IgD-negative memory B cell (primary cell): ENCODE measurements at regions not wholly inside any gene's neighbourhood (a gene's known extent, or its start where the extent isn't known, plus 50 kb on each side); places are given as distances from the start of the nearest gene placed in this dataset.

Experiments
- H3K27ac Mint-ChIP-seq, 3 donors: one replicate each; pipeline ENCODE4 v1.8.0; 2020 to 2022; ENCODE audit warnings: mild to moderate bottlenecking in 3 of 3, mixed read lengths in 3 of 3, moderate library complexity in 1 of 3
- H3K27me3 Mint-ChIP-seq: one replicate; pipeline ENCODE4 v1.8.0; 2021; ENCODE audit warnings: mixed read lengths
- H3K36me3 Mint-ChIP-seq: one replicate; pipeline ENCODE4 v1.8.0; 2020; ENCODE audit warnings: mild to moderate bottlenecking, mixed read lengths
- H3K4me1 Mint-ChIP-seq, 3 donors: one replicate each; pipeline ENCODE4 v1.8.0; 2020 to 2022; ENCODE audit warnings: mixed read lengths in 3 of 3, mild to moderate bottlenecking in 1 of 3
- H3K4me3 Mint-ChIP-seq, 4 donors: one replicate each; pipeline ENCODE4 v1.8.0; 2020 to 2022; ENCODE audit warnings: mild to moderate bottlenecking in 4 of 4, mixed read lengths in 4 of 4, moderate library complexity in 3 of 4
- H3K9me3 Mint-ChIP-seq, 3 donors: one replicate each; pipeline ENCODE4 v1.8.0; 2020 to 2021; ENCODE audit warnings: mixed read lengths in 3 of 3, mild to moderate bottlenecking in 1 of 3

DNA sequence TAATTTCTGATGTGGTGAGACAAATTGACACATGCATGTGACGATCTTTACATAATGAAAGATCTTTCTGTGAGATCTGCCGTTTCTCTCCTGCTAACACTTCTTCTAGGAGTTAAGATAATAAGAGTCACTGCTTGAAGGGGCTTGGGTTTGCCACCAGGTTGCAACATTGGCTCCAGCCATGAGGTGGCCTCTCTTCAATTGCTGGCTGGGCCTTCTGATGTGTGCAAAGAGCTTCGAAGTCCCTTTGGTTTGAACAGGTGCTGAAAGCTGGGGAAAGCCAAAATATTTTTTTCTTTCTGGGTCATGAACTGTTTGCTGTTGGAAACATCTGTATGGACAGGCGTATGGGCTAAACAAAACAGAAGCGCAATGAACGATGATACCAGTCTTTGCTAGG, 204.1 kb upstream of the SALL1 start:
- Mint-ChIP-seq H3K27ac (no peak overlapping the region), H3K27me3 (no peaks in the 10 kb centered on the region), H3K4me3 (no peak overlapping the region)

DNA sequence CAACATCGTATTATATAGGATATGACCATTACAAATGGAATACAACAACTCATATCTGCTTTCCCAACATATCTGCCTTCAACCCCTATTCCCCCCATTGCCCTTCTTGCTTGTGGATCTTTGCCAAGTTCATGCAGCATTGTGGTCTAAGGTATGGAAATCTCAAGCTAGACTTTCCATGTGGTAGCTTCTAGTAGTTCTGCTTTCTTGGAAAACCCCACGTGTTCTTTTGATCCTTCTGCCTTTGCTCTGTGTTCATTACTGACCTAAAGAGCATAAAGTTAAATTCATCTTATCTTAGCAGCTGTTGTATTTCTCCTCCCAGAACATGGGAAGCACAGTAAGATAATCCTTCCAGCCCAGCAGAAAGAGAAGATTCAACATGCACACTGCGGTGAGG, 202.0 kb upstream of the SALL1 start:
- Mint-ChIP-seq H3K4me1 (no peaks in the 10 kb centered on the region), H3K36me3 (no peaks in the 10 kb centered on the region), H3K27me3 (no peaks in the 10 kb centered on the region), H3K4me3 (no peak overlapping the region), H3K9me3 (peaks cover 3 to 6% (median 4%) of the 10 kb centered on the region in 3 donors), H3K27ac (no peak overlapping the region)

More for the DNA sequence above, 204.1 kb upstream of the SALL1 start:
- Mint-ChIP-seq H3K9me3 (peaks cover 3 to 7% (median 5%) of the 10 kb centered on the region in 3 donors), H3K4me1 (no peaks in the 10 kb centered on the region), H3K36me3 (no peaks in the 10 kb centered on the region)

DNA sequence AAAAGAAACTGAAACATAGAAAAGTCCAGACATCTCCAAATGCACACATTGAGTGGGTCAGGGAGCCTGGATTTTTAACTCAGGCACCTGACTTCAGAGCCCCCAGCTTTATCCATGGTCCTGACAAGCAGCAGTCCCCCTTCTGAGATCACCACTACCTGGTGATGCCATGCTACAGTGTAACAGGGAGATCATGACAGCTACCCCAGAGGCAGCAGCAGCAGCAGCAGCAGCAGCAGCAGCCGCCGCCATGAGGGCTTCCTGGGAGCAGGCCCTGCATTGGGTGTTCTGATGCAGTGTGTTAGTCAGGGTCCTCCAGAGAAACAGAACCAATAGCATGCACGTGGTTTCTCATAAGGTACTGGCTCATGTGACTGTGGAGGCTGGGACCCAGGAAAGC, 198.6 kb upstream of the SALL1 start:
- Mint-ChIP-seq H3K9me3 (peaks cover 3 to 6% (median 3%) of the 10 kb centered on the region in 3 donors), H3K4me1 (no peaks in the 10 kb centered on the region), H3K27ac (no peak overlapping the region), H3K36me3 (no peaks in the 10 kb centered on the region), H3K27me3 (no peaks in the 10 kb centered on the region), H3K4me3 (no peak overlapping the region)

DNA sequence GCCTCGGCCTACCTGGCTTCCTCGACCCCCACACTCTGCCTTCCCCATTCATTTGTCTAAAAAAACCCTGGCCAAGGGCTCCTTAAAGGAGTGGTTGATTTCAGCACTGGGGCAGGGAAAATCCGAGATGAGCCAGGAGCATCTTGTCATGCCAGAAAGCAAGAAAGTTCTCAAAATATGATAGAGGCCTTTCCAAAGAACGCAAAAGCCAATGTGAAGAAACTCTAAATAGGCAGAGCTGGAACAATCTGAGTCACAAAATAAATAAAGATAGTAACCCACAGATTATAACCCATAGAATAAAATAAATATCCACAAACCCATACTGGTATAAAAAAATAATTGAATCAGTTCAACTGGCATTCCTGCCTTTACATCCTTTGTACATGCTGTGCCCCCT, 192.3 kb upstream of the SALL1 start:
- no peak overlapping the region for H3K4me3 Mint-ChIP-seq
- H3K36me3 Mint-ChIP-seq = no peaks in the 10 kb centered on the region
- no peak overlapping the region for H3K27ac Mint-ChIP-seq
- peaks cover 0 to 9% (median 2%) of the 10 kb centered on the region in 3 donors for H3K9me3 Mint-ChIP-seq
- H3K4me1 Mint-ChIP-seq = no peaks in the 10 kb centered on the region
- no peaks in the 10 kb centered on the region for H3K27me3 Mint-ChIP-seq

DNA sequence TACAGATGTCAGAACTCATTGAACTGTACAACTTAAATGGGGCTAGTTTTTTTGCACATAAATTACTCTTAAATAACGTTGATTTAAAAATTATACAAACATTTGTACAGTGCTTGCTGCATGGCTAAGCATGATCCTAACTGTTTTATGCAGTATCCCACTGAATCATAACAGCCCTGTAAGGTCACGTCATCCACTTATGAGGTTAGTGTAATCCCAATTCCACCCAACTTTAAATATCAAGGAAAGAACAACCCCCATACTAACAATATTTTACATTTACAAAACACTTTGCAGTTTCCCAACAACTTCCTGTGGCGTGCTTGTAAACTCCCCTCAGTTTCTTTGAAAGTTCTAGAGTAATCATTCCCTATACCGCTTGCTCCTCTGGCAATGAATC, 190.1 kb upstream of the SALL1 start:
- Mint-ChIP-seq H3K36me3 (no peaks in the 10 kb centered on the region), H3K9me3 (peaks cover 0 to 22% (median 2%) of the 10 kb centered on the region in 3 donors), H3K4me1 (no peaks in the 10 kb centered on the region), H3K27me3 (no peaks in the 10 kb centered on the region), H3K4me3 (no peak overlapping the region), H3K27ac (no peak overlapping the region)

DNA sequence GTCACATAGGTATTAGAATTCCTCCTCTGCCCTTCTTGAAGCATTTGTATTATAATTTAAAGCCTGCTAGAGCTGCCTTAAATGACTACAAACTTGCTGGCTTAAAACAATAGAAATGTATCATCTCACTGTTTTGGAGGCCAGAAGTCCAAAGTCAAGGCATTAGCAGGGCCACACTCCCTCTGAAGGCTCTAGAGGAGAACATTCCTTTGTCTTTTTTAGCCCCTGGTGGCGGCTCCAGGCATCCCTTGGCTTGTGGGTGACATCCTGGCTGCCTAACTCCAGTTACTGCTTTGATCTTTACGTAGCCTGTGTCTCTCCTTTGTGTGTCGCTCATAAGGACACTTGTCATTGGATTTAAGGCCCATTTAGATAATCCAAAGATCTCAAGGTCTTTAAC, 186.6 kb upstream of the SALL1 start:
- Mint-ChIP-seq H3K4me3 (no peak overlapping the region), H3K27ac (no peak overlapping the region), H3K27me3 (no peaks in the 10 kb centered on the region), H3K4me1 (no peaks in the 10 kb centered on the region), H3K9me3 (peaks cover 0 to 21% (median 0%) of the 10 kb centered on the region in 3 donors), H3K36me3 (peaks cover 1% of the 10 kb centered on the region)

DNA sequence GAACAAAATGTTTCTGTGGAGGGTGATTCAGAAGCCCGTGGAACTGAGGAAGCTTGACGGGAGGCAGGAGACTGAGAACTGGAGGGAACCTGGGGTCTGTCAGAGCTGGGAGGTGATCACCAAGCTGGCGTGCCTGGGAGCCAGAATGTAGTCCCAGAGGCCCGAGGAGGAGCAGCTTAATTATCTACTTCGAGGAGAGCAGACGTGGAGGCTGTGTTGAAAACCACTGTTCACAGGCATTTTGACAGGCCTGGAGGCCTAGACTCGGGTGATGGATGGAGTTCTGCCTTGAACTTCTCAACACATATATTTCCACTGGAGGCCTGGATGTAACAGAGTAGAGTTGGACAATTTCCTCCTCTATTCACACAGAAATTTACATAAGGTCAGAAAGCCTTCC, 177.7 kb upstream of the SALL1 start:
- Mint-ChIP-seq H3K27me3 (peaks cover 1% of the 10 kb centered on the region), H3K4me3 (peak overlapping the region in 1 of 4 donors; percentile 12), H3K9me3 (peaks cover 0 to 6% (median 2%) of the 10 kb centered on the region in 3 donors), H3K4me1 (no peaks in the 10 kb centered on the region), H3K27ac (no peak overlapping the region), H3K36me3 (peaks cover 1% of the 10 kb centered on the region)

DNA sequence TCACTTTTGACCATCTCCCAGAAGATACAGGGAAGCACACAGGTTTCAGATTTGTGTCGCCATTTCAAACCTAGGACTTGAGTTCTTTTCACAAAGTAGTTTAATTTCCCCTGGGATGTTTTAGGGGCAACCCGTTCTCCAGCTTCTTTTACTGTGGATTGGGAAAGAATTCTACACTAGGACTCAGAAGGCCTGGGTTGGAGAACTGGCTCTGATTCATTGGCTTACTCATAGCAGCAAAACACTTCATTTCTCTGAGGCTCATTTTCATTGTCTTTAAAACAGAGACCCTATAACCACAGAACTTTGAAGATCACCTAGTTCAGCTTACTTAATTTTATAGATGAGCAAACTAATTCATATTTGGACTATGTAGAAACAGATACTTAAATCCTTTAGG, 175.9 kb upstream of the SALL1 start:
- Mint-ChIP-seq H3K36me3 (no peaks in the 10 kb centered on the region), H3K9me3 (peaks cover 0 to 6% (median 2%) of the 10 kb centered on the region in 3 donors), H3K27me3 (peaks cover 1% of the 10 kb centered on the region), H3K27ac (no peak overlapping the region), H3K4me3 (no peak overlapping the region), H3K4me1 (no peaks in the 10 kb centered on the region)

DNA sequence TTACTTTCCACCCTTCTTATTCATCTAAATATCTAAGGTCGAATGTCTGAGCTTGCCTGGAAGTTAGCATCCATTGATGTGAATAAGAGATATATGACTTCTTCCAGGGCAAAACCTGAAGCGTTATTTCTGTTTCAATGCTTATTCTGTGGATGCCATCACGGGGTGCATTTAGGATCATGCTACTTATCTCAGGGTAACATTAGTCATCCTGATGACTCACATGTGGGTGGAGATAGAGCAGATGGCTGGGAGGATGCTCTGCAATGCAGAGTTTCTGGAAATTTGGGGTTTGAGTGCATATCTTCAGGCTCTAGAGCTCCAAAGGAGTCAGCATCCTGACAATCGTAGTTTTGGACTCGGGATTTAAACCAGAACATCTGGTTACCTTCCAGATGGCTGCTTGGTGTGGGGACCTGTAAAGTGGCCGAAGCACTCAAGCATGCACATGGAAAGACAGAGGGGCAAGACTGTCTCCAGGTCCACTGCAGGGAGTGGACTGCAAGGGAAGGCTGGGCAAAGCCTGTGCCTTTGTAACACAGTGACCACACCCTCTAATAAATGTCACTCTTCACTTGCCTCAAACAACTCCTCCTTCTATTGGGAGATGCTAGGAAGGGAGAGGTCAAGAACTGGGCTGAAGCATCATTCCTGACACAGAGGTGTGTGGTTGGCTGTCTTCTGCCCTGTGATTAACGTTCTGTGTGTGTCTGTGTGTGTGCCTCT, 175.2 kb upstream of the SALL1 start:
- Mint-ChIP-seq H3K27ac (no peak overlapping the region), H3K4me3 (no peak overlapping the region), H3K4me1 (no peaks in the 10 kb centered on the region), H3K9me3 (peaks cover 0 to 7% (median 2%) of the 10 kb centered on the region in 3 donors), H3K36me3 (no peaks in the 10 kb centered on the region), H3K27me3 (peaks cover 1% of the 10 kb centered on the region)

DNA sequence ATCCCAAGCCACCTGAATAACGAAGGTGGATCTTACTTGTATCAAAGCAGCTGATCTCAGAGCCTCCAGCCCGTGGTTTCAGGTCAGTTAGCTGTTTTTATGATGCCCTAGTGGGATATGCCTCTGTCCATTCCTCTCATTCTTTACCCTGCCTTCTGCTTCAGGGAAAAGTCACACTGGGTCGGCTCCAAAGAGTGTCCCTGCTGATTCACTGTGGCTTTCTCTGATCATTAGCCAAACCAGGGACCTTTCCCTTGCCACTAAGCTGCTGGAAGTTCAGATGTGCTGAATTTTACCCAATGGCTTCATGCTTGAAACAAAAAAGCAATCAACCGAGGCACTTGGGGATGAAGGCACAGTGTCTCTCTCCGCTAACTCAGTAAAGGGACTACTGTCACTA, 170.2 kb upstream of the SALL1 start:
- no peak overlapping the region for H3K27ac Mint-ChIP-seq
- H3K9me3 Mint-ChIP-seq = peaks cover 3 to 7% (median 4%) of the 10 kb centered on the region in 3 donors
- no peak overlapping the region for H3K4me3 Mint-ChIP-seq

DNA sequence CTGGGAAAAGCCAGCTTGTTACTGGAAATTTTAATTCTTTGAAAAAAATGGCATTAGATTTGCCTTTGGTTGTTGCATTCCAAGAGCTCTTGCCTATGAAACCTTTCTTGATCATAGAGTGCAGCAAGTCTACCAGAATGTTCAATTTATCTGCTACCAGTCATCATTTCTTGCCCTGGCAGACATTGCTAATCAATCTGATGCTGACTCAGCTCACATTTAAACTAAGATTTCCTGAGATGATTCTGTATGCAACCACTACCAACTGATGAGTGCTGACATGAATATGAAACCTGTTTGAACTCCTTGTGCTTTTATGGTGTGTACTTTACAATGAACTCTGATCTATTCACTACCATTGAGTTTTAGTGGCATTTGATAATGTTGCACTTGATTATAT, 166.5 kb upstream of the SALL1 start:
- Mint-ChIP-seq H3K4me1 (no peaks in the 10 kb centered on the region), H3K27ac (no peak overlapping the region)

More for the DNA sequence above, 170.2 kb upstream of the SALL1 start:
- H3K4me1 Mint-ChIP-seq = no peaks in the 10 kb centered on the region
- peaks cover 1% of the 10 kb centered on the region for H3K27me3 Mint-ChIP-seq
- H3K36me3 Mint-ChIP-seq = no peaks in the 10 kb centered on the region

DNA sequence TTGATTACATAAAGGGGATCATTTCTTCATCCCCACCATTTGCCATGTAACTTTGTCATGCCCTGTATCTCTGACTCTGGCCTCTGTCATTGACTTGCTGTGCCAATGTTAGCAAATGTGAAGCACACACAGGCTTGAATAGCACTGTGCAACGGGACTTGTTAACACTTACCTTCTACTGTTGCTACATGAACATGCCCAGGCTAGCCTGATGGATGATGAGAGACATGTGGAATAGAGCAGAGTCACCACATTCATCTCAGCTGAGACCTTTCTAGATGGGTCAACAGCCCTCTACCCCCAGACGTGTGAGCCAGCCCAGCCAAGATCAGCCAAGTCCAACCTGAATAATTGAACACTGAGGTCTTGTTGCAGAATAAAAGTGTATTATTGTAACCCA, 162.1 kb upstream of the SALL1 start:
- no peaks in the 10 kb centered on the region for H3K4me1 Mint-ChIP-seq
- H3K27ac Mint-ChIP-seq = no peak overlapping the region
- H3K27me3 Mint-ChIP-seq = no peaks in the 10 kb centered on the region
- peaks cover 3 to 24% (median 5%) of the 10 kb centered on the region in 3 donors for H3K9me3 Mint-ChIP-seq
- H3K36me3 Mint-ChIP-seq = no peaks in the 10 kb centered on the region
- no peak overlapping the region for H3K4me3 Mint-ChIP-seq

More for the DNA sequence above, 166.5 kb upstream of the SALL1 start:
- Mint-ChIP-seq H3K27me3 (no peaks in the 10 kb centered on the region), H3K9me3 (peaks cover 2 to 15% (median 4%) of the 10 kb centered on the region in 3 donors), H3K4me3 (no peak overlapping the region), H3K36me3 (no peaks in the 10 kb centered on the region)

DNA sequence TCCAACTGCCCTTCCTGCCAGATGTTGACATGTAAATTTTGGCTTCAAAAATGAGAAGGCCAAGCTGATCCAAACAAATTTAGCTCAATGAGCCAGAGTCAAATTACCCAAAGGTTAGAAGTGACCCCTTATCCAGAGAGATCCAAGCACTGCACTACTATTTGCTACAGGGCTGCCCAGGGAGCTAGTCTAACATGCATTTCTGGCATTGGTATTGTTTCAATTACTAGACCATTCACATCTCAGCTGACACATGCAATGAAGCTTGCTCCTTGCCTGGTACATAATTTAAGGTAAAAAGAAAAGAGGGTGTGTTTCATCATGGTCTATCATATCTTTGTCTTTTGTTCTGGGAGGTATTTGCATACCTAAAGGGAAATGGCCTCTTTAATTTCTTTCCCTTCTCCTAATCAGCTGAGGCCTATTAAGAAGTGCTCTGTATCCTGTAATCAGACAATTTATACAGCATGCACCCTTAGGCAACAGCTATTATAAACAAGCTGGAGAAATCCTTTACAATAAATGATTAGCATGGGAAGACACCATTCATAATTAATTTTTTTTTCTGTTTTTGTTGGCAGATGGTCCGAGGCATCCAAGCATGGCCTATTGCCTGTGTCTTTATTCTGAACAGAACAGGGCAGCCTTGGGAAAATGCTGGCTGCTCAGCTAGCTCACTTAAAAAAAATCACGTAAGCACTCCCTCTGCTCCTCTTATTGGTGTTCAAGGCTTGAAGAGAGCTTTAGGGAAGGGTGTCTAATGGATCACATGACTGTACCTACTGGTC, 161.5 kb upstream of the SALL1 start:
- Mint-ChIP-seq H3K4me1 (no peaks in the 10 kb centered on the region), H3K27ac (no peak overlapping the region), H3K36me3 (no peaks in the 10 kb centered on the region), H3K4me3 (no peak overlapping the region), H3K27me3 (no peaks in the 10 kb centered on the region), H3K9me3 (peaks cover 2 to 25% (median 5%) of the 10 kb centered on the region in 3 donors)

DNA sequence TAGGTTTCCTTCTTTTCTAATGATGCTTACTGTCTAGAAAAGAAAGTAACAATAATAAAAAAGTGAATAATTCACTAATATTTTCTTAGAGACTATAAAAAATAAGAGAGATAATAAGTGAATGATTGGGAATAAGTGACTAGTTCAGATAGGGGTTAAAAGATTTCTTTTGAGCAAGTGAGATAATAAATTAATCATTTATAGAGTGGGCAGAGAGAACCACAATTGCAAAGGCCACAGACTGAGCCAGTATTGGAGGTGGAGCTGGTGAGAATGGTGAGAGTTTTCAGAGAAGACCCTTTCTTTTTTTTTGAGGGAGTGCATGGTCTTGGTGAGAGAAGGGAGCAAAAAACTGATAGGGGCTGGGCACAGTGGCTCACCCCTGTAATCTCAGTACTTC, 159.1 kb upstream of the SALL1 start:
- no peak overlapping the region for H3K27ac Mint-ChIP-seq
- no peak overlapping the region for H3K4me3 Mint-ChIP-seq
- H3K36me3 Mint-ChIP-seq = no peaks in the 10 kb centered on the region
- peaks cover 2 to 26% (median 5%) of the 10 kb centered on the region in 3 donors for H3K9me3 Mint-ChIP-seq
- H3K27me3 Mint-ChIP-seq = no peaks in the 10 kb centered on the region
- no peaks in the 10 kb centered on the region for H3K4me1 Mint-ChIP-seq

DNA sequence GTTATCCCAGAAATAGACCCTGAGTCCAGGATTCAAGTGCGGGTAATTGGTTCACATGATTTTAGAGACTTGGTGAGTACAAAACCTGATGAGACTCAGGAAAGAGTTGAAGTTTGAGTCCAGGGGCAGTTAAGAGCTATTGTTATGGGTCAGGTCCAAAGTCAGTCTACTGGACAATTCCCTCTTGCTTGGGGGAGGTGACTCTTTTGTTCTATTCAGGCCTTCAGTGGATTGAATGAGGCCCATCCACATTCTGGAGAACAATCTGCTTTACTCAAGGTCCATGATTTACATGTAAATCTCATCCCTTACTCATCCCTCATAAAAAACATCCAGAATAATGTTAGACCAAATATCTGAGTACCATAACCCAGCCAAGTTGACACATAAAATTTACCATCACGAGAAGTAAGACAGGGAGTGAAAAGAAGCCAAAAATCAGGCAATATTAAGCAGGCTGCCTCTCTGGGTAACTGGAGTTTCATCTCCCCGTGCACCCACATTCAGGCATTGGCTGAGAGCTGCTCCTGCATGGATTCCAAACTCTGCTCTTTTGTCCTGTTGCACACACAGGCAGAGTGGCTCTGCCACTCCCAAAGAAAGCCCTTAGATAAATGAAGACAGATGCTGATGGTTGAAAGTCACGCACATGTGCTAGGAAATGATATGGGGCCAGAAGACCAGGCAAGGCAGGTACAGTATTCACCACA, 156.0 kb upstream of the SALL1 start:
- Mint-ChIP-seq H3K36me3 (no peaks in the 10 kb centered on the region), H3K4me1 (no peaks in the 10 kb centered on the region), H3K4me3 (no peak overlapping the region), H3K9me3 (peaks cover 0 to 20% (median 2%) of the 10 kb centered on the region in 3 donors), H3K27ac (no peak overlapping the region), H3K27me3 (no peaks in the 10 kb centered on the region)
